ENCODE measurements at regions not wholly inside any gene's neighbourhood (a gene's known extent, or its start where the extent isn't known, plus 50 kb on each side); places are given as distances from the start of the nearest gene placed in this dataset.

GRCh38 chr13:80612804-80613203, 271.9 kb upstream of the SPRY2 start:
- Histone ChIP-seq H4K20me1 (ENCODE audit: insufficient read depth, low read length) (no peaks in the 10 kb centered on the region), H3K4me2 (replicated peaks; ENCODE audit: extremely low read depth, low read length, poor library complexity, severe bottlenecking) (no peak overlapping the region), H3K36me3 (replicated peaks in 1 of 2; ENCODE audit: control insufficient read depth in 1 of 2, insufficient read depth in 2 of 2, low read length in 2 of 2) (no peaks in the 10 kb centered on the region), H3K27me3 (ENCODE audit: control insufficient read depth in 2 of 2, insufficient read depth in 2 of 2, low read length in 2 of 2) (no peaks in the 10 kb centered on the region), H3K9me3 (replicated peaks in 1 of 2; ENCODE audit: control insufficient read depth in 1 of 2, insufficient read depth in 1 of 2, low read length in 2 of 2) (no peaks in the 10 kb centered on the region), H2AFZ (ENCODE audit: insufficient read depth, low read depth, low read length, poor library complexity, severe bottlenecking) (no peak overlapping the region), H3K27ac (ENCODE audit: low read depth in 1 of 2, low read length in 2 of 2) (no peak overlapping the region), H3K4me3 (replicated peaks in 1 of 3; ENCODE audit: low read depth in 2 of 3, low read length in 3 of 3) (no peak overlapping the region), H3K4me1 (ENCODE audit: control insufficient read depth in 1 of 2, insufficient read depth in 2 of 2, low read length in 2 of 2) (no peaks in the 10 kb centered on the region), H3K79me2 (ENCODE audit: insufficient read depth, low read length) (no peaks in the 10 kb centered on the region), H3K9ac (ENCODE audit: insufficient read depth, low read length, poor library complexity, severe bottlenecking) (no peak overlapping the region)
- TF ChIP-seq CTCF (IDR thresholded peaks at IDR 0.05) = no peak
- H3K4me1 Mint-ChIP-seq = no peaks in the 10 kb centered on the region
- DNase-seq = no peak
- H3K27me3 Mint-ChIP-seq (ENCODE audit: low read depth in 3 of 3) = no peaks in the 10 kb centered on the region
- peak overlapping the region in 1 of 7 donors; percentile 32 for H3K27ac Mint-ChIP-seq
- no peak overlapping the region for H3K4me3 Mint-ChIP-seq
- intact Hi-C loops (cut with micrococcal nuclease) = no loop called here
- H3K36me3 Mint-ChIP-seq = no peaks in the 10 kb centered on the region
- 94% methylated on average over 5 of the region's 6 CpGs for WGBS (ENCODE audit: insufficient coverage)
- H3K9me3 Mint-ChIP-seq = peaks cover 2 to 10% (median 3%) of the 10 kb centered on the region in 7 donors

GRCh38 chr13:80611310-80611709, 270.4 kb upstream of the SPRY2 start:
- Histone ChIP-seq H4K20me1 (ENCODE audit: insufficient read depth, low read length) (no peaks in the 10 kb centered on the region), H3K4me2 (replicated peaks; ENCODE audit: extremely low read depth, low read length, poor library complexity, severe bottlenecking) (no peak overlapping the region), H3K36me3 (replicated peaks in 1 of 2; ENCODE audit: control insufficient read depth in 1 of 2, insufficient read depth in 2 of 2, low read length in 2 of 2) (no peaks in the 10 kb centered on the region), H3K9me3 (replicated peaks in 1 of 2; ENCODE audit: control insufficient read depth in 1 of 2, insufficient read depth in 1 of 2, low read length in 2 of 2) (no peaks in the 10 kb centered on the region), H3K79me2 (ENCODE audit: insufficient read depth, low read length) (no peaks in the 10 kb centered on the region), H3K27ac (ENCODE audit: low read depth in 1 of 2, low read length in 2 of 2) (no peak overlapping the region), H3K4me3 (replicated peaks in 1 of 3; ENCODE audit: low read depth in 2 of 3, low read length in 3 of 3) (no peak overlapping the region), H3K27me3 (ENCODE audit: control insufficient read depth in 2 of 2, insufficient read depth in 2 of 2, low read length in 2 of 2) (no peaks in the 10 kb centered on the region), H2AFZ (ENCODE audit: insufficient read depth, low read depth, low read length, poor library complexity, severe bottlenecking) (no peak overlapping the region), H3K9ac (ENCODE audit: insufficient read depth, low read length, poor library complexity, severe bottlenecking) (no peak overlapping the region), H3K4me1 (ENCODE audit: control insufficient read depth in 1 of 2, insufficient read depth in 2 of 2, low read length in 2 of 2) (no peaks in the 10 kb centered on the region)
- no CpG with 5 or more reads among the region's 1 CpG for WGBS (ENCODE audit: insufficient coverage)
- H3K36me3 Mint-ChIP-seq = no peaks in the 10 kb centered on the region
- no peak for TF ChIP-seq CTCF (IDR thresholded peaks at IDR 0.05)
- H3K27ac Mint-ChIP-seq = no peak overlapping the region
- intact Hi-C loops (cut with micrococcal nuclease) = no loop called here
- no peak for DNase-seq
- no peaks in the 10 kb centered on the region for H3K27me3 Mint-ChIP-seq (ENCODE audit: low read depth in 3 of 3)
- H3K4me3 Mint-ChIP-seq = no peak overlapping the region
- peaks cover 0 to 5% (median 4%) of the 10 kb centered on the region in 7 donors for H3K9me3 Mint-ChIP-seq
- H3K4me1 Mint-ChIP-seq = no peaks in the 10 kb centered on the region

All from CD14-positive monocyte (primary cell).